K562 (cell line): ENCODE measurements at regions not wholly inside any gene's neighbourhood (a gene's known extent, or its start where the extent isn't known, plus 50 kb on each side); places are given as distances from the start of the nearest gene placed in this dataset.

Experiments
- ATAC-seq: fragments of 200-7000 bp; cut with Tn5 transposase; 3 replicates; pipeline ENCODE4 v1.9.1; 2020; ENCODE audit warnings: moderate library complexity
- BruUV-seq: library from RNA; stranded (reverse); fragments of 400-500 nt; replicated peaks from 2 replicates; lab custom pipeline; 2021; lab: Mats Ljungman, UMichigan
- CTCF ChIA-PET: fragments of 300-600 bp; formaldehyde crosslinking; extraction: SDS; loops from one replicate; lab custom pipeline; 2021; ENCODE audit warnings: low intra/inter-chr PET ratio; lab: Yijun Ruan, JAX
- POLR2A ChIA-PET: fragments of 300-600, 350-650 bp; sonication (Branson Sonifier 250); formaldehyde crosslinking; extraction: SDS; loops from one replicate; lab custom pipeline; 2021; ENCODE audit warnings: antibody characterized with exemption, inconsistent platforms; lab: Yijun Ruan, JAX
- DNase-seq, 4 experiments: peaks; one replicate each; pipeline versions ENCODE4 v3.0.0 to v3.0.0-alpha.2; 2011 to 2018; ENCODE audit warnings: low spot score in 3 of 4, mixed read lengths in 3 of 4; ENCODE audit errors: extremely low read depth in 1 of 4
- FAIRE-seq: peaks from 2 replicates; lab custom pipeline; 2011; peaks lifted over from hg19 to GRCh38; lab: Jason Lieb, UNC
- H2AFZ ChIP-seq: 2 replicates; pipeline ENCODE4 v1.6.0; 2011; ENCODE audit warnings: low read depth, low read length, control low read depth, inconsistent platforms
- H3K27ac ChIP-seq: fragments of 200-600 bp; 3 replicates; pipeline ENCODE4 v1.8.0; 2011; ENCODE audit warnings: low read depth, mild to moderate bottlenecking, control low read depth, inconsistent platforms, low read length, moderate library complexity, mixed read lengths; ENCODE audit errors: extremely low read depth
- H3K27me3 ChIP-seq, 2 experiments: fragments of 300-600 bp in 1 of 2; 2 replicates in 1 of 2; 3 replicates in 1 of 2; pipeline versions ENCODE4 v1.6.0 to v1.8.0; 2011; ENCODE audit warnings: inconsistent platforms in 2 of 2, low read length in 2 of 2, mild to moderate bottlenecking in 1 of 2, mixed read lengths in 1 of 2, moderate library complexity in 1 of 2; ENCODE audit not compliant: control insufficient read depth in 2 of 2, insufficient read depth in 2 of 2
- H3K36me3 ChIP-seq: fragments of 300-600 bp; 3 replicates; pipeline ENCODE4 v1.8.0; 2011; ENCODE audit warnings: mild to moderate bottlenecking, low read length, inconsistent platforms; ENCODE audit not compliant: control insufficient read depth, insufficient read depth
- H3K4me1 ChIP-seq, 2 experiments: fragments of 200-600 bp in 1 of 2; replicated peaks in 1 of 2; 2 replicates in 1 of 2; 3 replicates in 1 of 2; pipeline versions ENCODE4 v1.5.1 to v1.8.0; 2011; ENCODE audit warnings: inconsistent platforms in 2 of 2, low read length in 2 of 2, mild to moderate bottlenecking in 1 of 2, mixed read lengths in 1 of 2, moderate library complexity in 1 of 2; ENCODE audit not compliant: control insufficient read depth in 2 of 2, insufficient read depth in 2 of 2
- H3K4me2 ChIP-seq: 2 replicates; pipeline ENCODE4 v1.6.1; 2011; ENCODE audit warnings: low read length, control low read depth, inconsistent platforms, mixed read lengths; ENCODE audit not compliant: insufficient read depth
- H3K4me3 ChIP-seq: fragments of 200-600 bp; sonication (generic), shearing (Covaris generic); 2 replicates; pipeline ENCODE4 v1.5.1; 2016; ENCODE audit warnings: control low read depth, inconsistent platforms
- H3K79me2 ChIP-seq: fragments of 200-600 bp; 3 replicates; pipeline ENCODE4 v1.8.0; 2011; ENCODE audit warnings: low read length, inconsistent platforms; ENCODE audit not compliant: control insufficient read depth, insufficient read depth
- H3K9ac ChIP-seq, 2 experiments: 2 replicates each; pipeline versions ENCODE4 v1.6.0 to v1.6.1; 2011; ENCODE audit warnings: low read depth in 2 of 2, low read length in 2 of 2, control low read depth in 1 of 2, inconsistent platforms in 1 of 2, mild to moderate bottlenecking in 1 of 2, mixed read lengths in 1 of 2; ENCODE audit not compliant: insufficient read depth in 1 of 2
- H3K9me1 ChIP-seq: one replicate; pipeline ENCODE4 v1.6.0; 2011; ENCODE audit warnings: inconsistent platforms, mild to moderate bottlenecking, low read length, moderate library complexity; ENCODE audit not compliant: control insufficient read depth, insufficient read depth
- H3K9me3 ChIP-seq: replicated peaks from 2 replicates; pipeline ENCODE4 v1.5.1; 2011; ENCODE audit warnings: low read depth, low read length, inconsistent platforms; ENCODE audit not compliant: control insufficient read depth, insufficient read depth
- H4K20me1 ChIP-seq: replicated peaks from 2 replicates; pipeline ENCODE4 v1.6.1; 2011; ENCODE audit warnings: low read length, inconsistent platforms, mixed read lengths; ENCODE audit not compliant: control insufficient read depth, insufficient read depth
- CHCHD3 ChIP-seq: fragments of 250-450 bp; sonication (Bioruptor Pico); IDR thresholded peaks from 2 replicates; pipeline ENCODE4 v2.1.2; 2022; ENCODE audit warnings: mild to moderate bottlenecking
- HNRNPL ChIP-seq: fragments of 200-400 bp; formaldehyde crosslinking; IDR thresholded peaks from 2 replicates; pipeline ENCODE4 v1.6.1; 2017; ENCODE audit warnings: low read depth, mild to moderate bottlenecking, low read length
- NCOA1 ChIP-seq: fragments of 450-650 bp; IDR thresholded peaks from 2 replicates; pipeline ENCODE4 v1.6.1; 2016; ENCODE audit warnings: low read depth
- RBM34 ChIP-seq: fragments of 200-400 bp; formaldehyde crosslinking; IDR thresholded peaks from 2 replicates; pipeline ENCODE4 v1.6.1; 2018; ENCODE audit warnings: low read length, borderline replicate concordance; ENCODE audit not compliant: insufficient read depth
- RFX1 ChIP-seq: fragments of 450-650 bp; IDR thresholded peaks from 2 replicates; pipeline ENCODE4 v1.6.1; 2016; ENCODE audit warnings: mild to moderate bottlenecking, moderate library complexity
- SAP30 ChIP-seq: fragments of 200-600 bp; sonication (generic); IDR thresholded peaks from 2 replicates; pipeline ENCODE4 v1.6.1; 2012; ENCODE audit warnings: borderline replicate concordance, low read depth, mild to moderate bottlenecking, moderate library complexity, low read length, control low read depth, inconsistent platforms; ENCODE audit not compliant: insufficient read depth, poor library complexity, severe bottlenecking
- SMAD3 ChIP-seq: fragments of 450-650 bp; formaldehyde crosslinking; conservative IDR thresholded peaks from 2 replicates; pipeline ENCODE4 v1.4.0; 2020; ENCODE audit warnings: mild to moderate bottlenecking
- SNRNP70 ChIP-seq: fragments of 200-400 bp; formaldehyde crosslinking; optimal IDR thresholded peaks from 2 replicates; pipeline ENCODE3; 2017; ENCODE audit warnings: low read depth, low read length
- TAL1 ChIP-seq: fragments of 450-650 bp; IDR thresholded peaks from 2 replicates; pipeline ENCODE4 v1.6.1; 2016; ENCODE audit warnings: mild to moderate bottlenecking
- WGBS: fragments of 100-300 bp; shearing (Covaris generic); methylation state at CpG from one replicate; pipeline ENCODE4 v1.1.6; 2016; ENCODE audit warnings: low coverage, mixed read lengths; ENCODE audit not compliant: insufficient coverage; ENCODE audit errors: missing lambda C conversion rate; 5-methylcytosine and 5-hydroxymethylcytosine counted together
- in situ Hi-C: fragments of 300-500 bp; cut with MboI; formaldehyde crosslinking; loops from 4 replicates; pipeline ENCODE4 v1.15.0; 2018; ENCODE audit warnings: inconsistent platforms, mixed read lengths
- intact Hi-C: fragments of 100-400 bp; cut with micrococcal nuclease; formaldehyde crosslinking; loops from 2 replicates; pipeline ENCODE4 v1.14.2; 2022
- TF ChIP-seq, protein P1 (sequence below): fragments of 450-650 bp; IDR thresholded peaks from 2 replicates; pipeline ENCODE4 v1.7.1; 2018; ENCODE audit warnings: mild to moderate bottlenecking, low read depth; ENCODE audit not compliant: partially characterized antibody
- TF ChIP-seq, protein P2 (sequence below): IDR thresholded peaks from 3 replicates; pipeline ENCODE4 v1.6.1; 2011; ENCODE audit warnings: borderline replicate concordance, mild to moderate bottlenecking; ENCODE audit not compliant: insufficient read length, insufficient read depth

- ATAC-seq: no peak
- TF ChIP-seq CHCHD3 (CRISPR knock-in tag) (no peak), TAL1 (no peak), RBM34 (no peak), SMAD3 (CRISPR knock-in tag) (no peak), RFX1 (no peak), SNRNP70 (no peak), SAP30 (no peak), NCOA1 (no peak), HNRNPL (no peak)
- TF ChIP-seq, protein P1, sequence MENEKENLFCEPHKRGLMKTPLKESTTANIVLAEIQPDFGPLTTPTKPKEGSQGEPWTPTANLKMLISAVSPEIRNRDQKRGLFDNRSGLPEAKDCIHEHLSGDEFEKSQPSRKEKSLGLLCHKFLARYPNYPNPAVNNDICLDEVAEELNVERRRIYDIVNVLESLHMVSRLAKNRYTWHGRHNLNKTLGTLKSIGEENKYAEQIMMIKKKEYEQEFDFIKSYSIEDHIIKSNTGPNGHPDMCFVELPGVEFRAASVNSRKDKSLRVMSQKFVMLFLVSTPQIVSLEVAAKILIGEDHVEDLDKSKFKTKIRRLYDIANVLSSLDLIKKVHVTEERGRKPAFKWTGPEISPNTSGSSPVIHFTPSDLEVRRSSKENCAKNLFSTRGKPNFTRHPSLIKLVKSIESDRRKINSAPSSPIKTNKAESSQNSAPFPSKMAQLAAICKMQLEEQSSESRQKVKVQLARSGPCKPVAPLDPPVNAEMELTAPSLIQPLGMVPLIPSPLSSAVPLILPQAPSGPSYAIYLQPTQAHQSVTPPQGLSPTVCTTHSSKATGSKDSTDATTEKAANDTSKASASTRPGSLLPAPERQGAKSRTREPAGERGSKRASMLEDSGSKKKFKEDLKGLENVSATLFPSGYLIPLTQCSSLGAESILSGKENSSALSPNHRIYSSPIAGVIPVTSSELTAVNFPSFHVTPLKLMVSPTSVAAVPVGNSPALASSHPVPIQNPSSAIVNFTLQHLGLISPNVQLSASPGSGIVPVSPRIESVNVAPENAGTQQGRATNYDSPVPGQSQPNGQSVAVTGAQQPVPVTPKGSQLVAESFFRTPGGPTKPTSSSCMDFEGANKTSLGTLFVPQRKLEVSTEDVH: no peak
- TF ChIP-seq, protein P2, sequence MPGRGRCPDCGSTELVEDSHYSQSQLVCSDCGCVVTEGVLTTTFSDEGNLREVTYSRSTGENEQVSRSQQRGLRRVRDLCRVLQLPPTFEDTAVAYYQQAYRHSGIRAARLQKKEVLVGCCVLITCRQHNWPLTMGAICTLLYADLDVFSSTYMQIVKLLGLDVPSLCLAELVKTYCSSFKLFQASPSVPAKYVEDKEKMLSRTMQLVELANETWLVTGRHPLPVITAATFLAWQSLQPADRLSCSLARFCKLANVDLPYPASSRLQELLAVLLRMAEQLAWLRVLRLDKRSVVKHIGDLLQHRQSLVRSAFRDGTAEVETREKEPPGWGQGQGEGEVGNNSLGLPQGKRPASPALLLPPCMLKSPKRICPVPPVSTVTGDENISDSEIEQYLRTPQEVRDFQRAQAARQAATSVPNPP: no peak
- Histone ChIP-seq H3K4me2 (no peak overlapping the region), H3K36me3 (no peaks in the 10 kb centered on the region), H3K4me1 (no peaks in the 10 kb centered on the region), H3K9me1 (no peaks in the 10 kb centered on the region), H3K79me2 (no peaks in the 10 kb centered on the region), H3K9ac (no peak overlapping the region), H3K27me3 (no peaks in the 10 kb centered on the region), H3K4me3 (no peak overlapping the region), H3K9me3 (0 out of 2 replicates have a peak, but pooled peaks cover 2% of the 10 kb centered on the region), H3K27ac (no peak overlapping the region), H4K20me1 (no peaks in the 10 kb centered on the region), H2AFZ (no peak overlapping the region)
- CTCF ChIA-PET: no interaction called here
- intact Hi-C loops (no loop called here), in situ Hi-C loops (no loop called here)
- no TSS peak for BruUV-seq
- FAIRE-seq: no peak
- DNase-seq: no peak
- 0% methylated on average over 3 of the region's 3 CpGs for WGBS
- POLR2A ChIA-PET: no interaction called here
Observed at GRCh38 chr3:168583977-168584376, 488.3 kb upstream of the GOLIM4 start.
